Spleen (tissue), 7 donors: ENCODE measurements at regions not wholly inside any gene's neighbourhood (a gene's known extent, or its start where the extent isn't known, plus 50 kb on each side); places are given as distances from the start of the nearest gene placed in this dataset.

Source experiments
- POLR2A ChIP-seq, 3 donors: fragments of 450-650 bp; IDR thresholded peaks; one replicate each; pipeline ENCODE4 v1.5.1; 2017; ENCODE audit warnings: antibody characterized with exemption in 3 of 3, mild to moderate bottlenecking in 1 of 3
- POLR2AphosphoS5 ChIP-seq, 3 donors: sonication (generic); formaldehyde crosslinking; IDR thresholded peaks; one replicate each; pipeline ENCODE4 v1.5.1; 2017; ENCODE audit warnings: antibody characterized with exemption in 3 of 3
- TF ChIP-seq, protein P1 (sequence below), 11 experiments: fragments of 200-600 bp in 7 of 11; fragments of 450-650 bp in 4 of 11; sonication (generic) in 4 of 11; IDR thresholded peaks in 8 of 11; conservative IDR thresholded peaks in 3 of 11; 1 replicate in 7 of 11; 2 replicates in 4 of 11; pipeline versions ENCODE4 v1.4.0 to v1.8.0; 2016 to 2021; ENCODE audit warnings: antibody characterized with exemption in 11 of 11, inconsistent platforms in 4 of 11, mild to moderate bottlenecking in 1 of 11
- donor health status: DM: no; HTN: no; CAD: no; lungs with moderate emphysema.
- donor health status: DM: no; HTN: no; CAD: no.
- donor health status: DM: no; HTN: no; CAD: no.

DNA sequence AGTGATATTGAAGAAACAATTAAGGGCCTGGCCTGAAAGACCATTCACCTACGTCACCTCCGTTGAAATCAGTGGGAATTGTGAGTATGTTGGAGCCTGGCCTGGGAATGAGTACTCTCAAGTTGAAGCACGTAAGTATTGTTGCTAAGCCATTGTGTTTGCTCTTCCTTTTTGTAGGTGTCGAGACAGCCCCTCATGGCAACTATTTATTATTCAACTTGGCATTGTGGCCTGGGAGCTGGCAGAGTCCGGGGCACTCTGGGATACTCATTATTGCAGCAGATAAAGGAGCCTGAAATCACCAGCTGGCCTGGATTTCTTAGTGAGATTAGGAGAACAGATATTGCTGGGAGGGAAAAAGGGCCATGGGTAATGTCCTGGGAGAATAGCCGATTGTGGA is 147.4 kb downstream of the C12orf75 start:
- TF ChIP-seq POLR2AphosphoS5 (IDR thresholded peaks at IDR 0.05) (no peak), POLR2A (IDR thresholded peaks at IDR 0.05) (no peak)
- TF ChIP-seq, protein P1, sequence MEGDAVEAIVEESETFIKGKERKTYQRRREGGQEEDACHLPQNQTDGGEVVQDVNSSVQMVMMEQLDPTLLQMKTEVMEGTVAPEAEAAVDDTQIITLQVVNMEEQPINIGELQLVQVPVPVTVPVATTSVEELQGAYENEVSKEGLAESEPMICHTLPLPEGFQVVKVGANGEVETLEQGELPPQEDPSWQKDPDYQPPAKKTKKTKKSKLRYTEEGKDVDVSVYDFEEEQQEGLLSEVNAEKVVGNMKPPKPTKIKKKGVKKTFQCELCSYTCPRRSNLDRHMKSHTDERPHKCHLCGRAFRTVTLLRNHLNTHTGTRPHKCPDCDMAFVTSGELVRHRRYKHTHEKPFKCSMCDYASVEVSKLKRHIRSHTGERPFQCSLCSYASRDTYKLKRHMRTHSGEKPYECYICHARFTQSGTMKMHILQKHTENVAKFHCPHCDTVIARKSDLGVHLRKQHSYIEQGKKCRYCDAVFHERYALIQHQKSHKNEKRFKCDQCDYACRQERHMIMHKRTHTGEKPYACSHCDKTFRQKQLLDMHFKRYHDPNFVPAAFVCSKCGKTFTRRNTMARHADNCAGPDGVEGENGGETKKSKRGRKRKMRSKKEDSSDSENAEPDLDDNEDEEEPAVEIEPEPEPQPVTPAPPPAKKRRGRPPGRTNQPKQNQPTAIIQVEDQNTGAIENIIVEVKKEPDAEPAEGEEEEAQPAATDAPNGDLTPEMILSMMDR (IDR thresholded peaks at IDR 0.05 in 8 of 11, conservative IDR thresholded peaks at IDR 0.05 in 3 of 11), result no peak
